A549 (cell line): ENCODE measurements at regions not wholly inside any gene's neighbourhood (a gene's known extent, or its start where the extent isn't known, plus 50 kb on each side); places are given as distances from the start of the nearest gene placed in this dataset.

Experiments
- ATAC-seq, 2 experiments: fragments of 200-7000 bp in 1 of 2; fragments of >200 bp in 1 of 2; cut with Nextera tagmentation in 1 of 2; cut with Tn5 transposase in 1 of 2; 3 replicates each; pipeline versions ENCODE4 v1.8.0 to v1.9.1; 2018 to 2020; ENCODE audit warnings: mild to moderate bottlenecking in 1 of 2, moderate library complexity in 1 of 2
- CTCF ChIA-PET: fragments of 300-600 bp; sonication (Branson Sonifier 250); formaldehyde crosslinking; extraction: SDS; loops from one replicate; lab custom pipeline; 2021; ENCODE audit warnings: antibody characterized with exemption, inconsistent platforms; lab: Yijun Ruan, JAX
- POLR2A ChIA-PET: fragments of 350-600 bp; formaldehyde crosslinking; extraction: SDS; loops from one replicate; lab custom pipeline; 2021; ENCODE audit warnings: antibody characterized with exemption, inconsistent platforms; lab: Yijun Ruan, JAX
- DNase-seq, 2 experiments: peaks; one replicate each; pipeline versions ENCODE4 v3.0.0 to v3.0.0-alpha.2; 2011 to 2016; ENCODE audit warnings: low read depth in 1 of 2, low spot score in 1 of 2
- FAIRE-seq: peaks from 2 replicates; lab custom pipeline; 2011; peaks lifted over from hg19 to GRCh38; lab: Jason Lieb, UNC
- H3K27ac ChIP-seq, 2 experiments: fragments of >200 bp; sonication (Bioruptor Twin); formaldehyde crosslinking; 3 replicates each; pipeline ENCODE4 v1.5.1; 2016 to 2017
- H3K4me1 ChIP-seq: fragments of >200 bp; sonication (Bioruptor Twin); formaldehyde crosslinking; 3 replicates; pipeline ENCODE4 v1.6.1; 2016
- H3K4me2 ChIP-seq: fragments of >200 bp; sonication (Bioruptor Twin); formaldehyde crosslinking; 3 replicates; pipeline ENCODE4 v1.6.1; 2016
- H3K4me3 ChIP-seq: fragments of >200 bp; sonication (Bioruptor Twin); formaldehyde crosslinking; 3 replicates; pipeline ENCODE4 v1.5.1; 2016
- H3K9me3 ChIP-seq: fragments of >200 bp; sonication (Bioruptor Twin); formaldehyde crosslinking; 3 replicates; pipeline ENCODE4 v1.6.1; 2016
- ATOH8 ChIP-seq: fragments of 250-450 bp; sonication (Bioruptor Pico); IDR thresholded peaks from 2 replicates; pipeline ENCODE4 v1.5.0; 2020; ENCODE audit warnings: low read depth, mild to moderate bottlenecking, moderate library complexity
- CBX8 ChIP-seq: fragments of 200-600 bp; sonication (generic); IDR thresholded peaks from 2 replicates; pipeline ENCODE4 v1.6.1; 2016
- EHF ChIP-seq: fragments of 250-450 bp; sonication (Bioruptor Pico); IDR thresholded peaks from 2 replicates; pipeline ENCODE4 v1.5.0; 2020; ENCODE audit warnings: mild to moderate bottlenecking
- EP300 ChIP-seq, 2 experiments: fragments of >200 bp; sonication (Bioruptor Twin); formaldehyde crosslinking; IDR thresholded peaks; 2 replicates in 1 of 2; 3 replicates in 1 of 2; pipeline ENCODE4 v1.6.1; 2016 to 2017
- ESRRA ChIP-seq: fragments of 150-350 bp; IDR thresholded peaks from 2 replicates; pipeline ENCODE4 v1.6.1; 2014; ENCODE audit warnings: mild to moderate bottlenecking, low read length, borderline replicate concordance
- HEYL ChIP-seq: fragments of 250-450 bp; sonication (Bioruptor Pico); IDR thresholded peaks from 2 replicates; pipeline ENCODE4 v1.8.0; 2021; ENCODE audit warnings: mild to moderate bottlenecking, moderate library complexity
- HOXB5 ChIP-seq: fragments of 250-450 bp; sonication (Bioruptor Pico); IDR thresholded peaks from 2 replicates; pipeline ENCODE4 v1.5.0; 2020; ENCODE audit warnings: mild to moderate bottlenecking, moderate library complexity
- KDM5A ChIP-seq: fragments of 200-600 bp; sonication (generic); IDR thresholded peaks from 2 replicates; pipeline ENCODE4 v1.6.1; 2016; ENCODE audit warnings: antibody characterized with exemption, mild to moderate bottlenecking
- RARB ChIP-seq: fragments of 250-450 bp; sonication (Bioruptor Pico); IDR thresholded peaks from 2 replicates; pipeline ENCODE4 v1.8.0; 2021; ENCODE audit warnings: mild to moderate bottlenecking, moderate library complexity
- RCOR1 ChIP-seq: fragments of 150-350 bp; IDR thresholded peaks from 2 replicates; pipeline ENCODE4 v1.6.1; 2014; ENCODE audit warnings: antibody characterized with exemption, low read length, low read depth
- RFX5 ChIP-seq: fragments of 450-650 bp; IDR thresholded peaks from 2 replicates; pipeline ENCODE4 v1.7.1; 2014; ENCODE audit warnings: antibody characterized with exemption, mild to moderate bottlenecking, moderate library complexity
- ZSCAN20 ChIP-seq: fragments of 250-450 bp; sonication (Bioruptor Pico); IDR thresholded peaks from 2 replicates; pipeline ENCODE4 v1.8.0; 2022; ENCODE audit warnings: mild to moderate bottlenecking, moderate library complexity
- WGBS: methylation state at CpG from one replicate; pipeline ENCODE4 v1.1.6; 2017; ENCODE audit errors: missing lambda C conversion rate; 5-methylcytosine and 5-hydroxymethylcytosine counted together
- TF ChIP-seq, protein P1 (sequence below): fragments of >200 bp; sonication (Bioruptor Twin); formaldehyde crosslinking; IDR thresholded peaks from 2 replicates; pipeline ENCODE4 v1.6.1; 2016

- Histone ChIP-seq H3K4me1 (peaks cover 7% of the 10 kb centered on the region; the same call in 1 of the 3 replicates), H3K4me2 (no peak overlapping the region), H3K4me3 (no peak overlapping the region), H3K27ac (no peak overlapping the region), H3K9me3 (peaks cover 18% of the 10 kb centered on the region)
- TF ChIP-seq EP300 (IDR thresholded peaks at IDR 0.05), result no peak
- TF ChIP-seq RARB (CRISPR knock-in tag), result no peak
- no peak for TF ChIP-seq ESRRA
- TF ChIP-seq HEYL, result no peak
- no peak for TF ChIP-seq ZSCAN20 (CRISPR knock-in tag)
- TF ChIP-seq, protein P1, sequence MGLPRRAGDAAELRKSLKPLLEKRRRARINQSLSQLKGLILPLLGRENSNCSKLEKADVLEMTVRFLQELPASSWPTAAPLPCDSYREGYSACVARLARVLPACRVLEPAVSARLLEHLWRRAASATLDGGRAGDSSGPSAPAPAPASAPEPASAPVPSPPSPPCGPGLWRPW, result no peak
- TF ChIP-seq EHF, result no peak
- no peak for TF ChIP-seq HOXB5 (CRISPR knock-in tag)
- TF ChIP-seq ATOH8 (CRISPR knock-in tag), result no peak
- TF ChIP-seq KDM5A, result no peak
- no peak for TF ChIP-seq CBX8
- no peak for TF ChIP-seq RCOR1
- TF ChIP-seq RFX5, result no peak
- WGBS, result 70% methylated on average over 4 of the region's 4 CpGs
- ATAC-seq, result no peak
- ChIA-PET POLR2A (no interaction called here), CTCF (interaction anchor here (0.6 to 1.2 kb wide), 4 partner anchors 14 to 218 kb away, joined by 3 read pairs; no protein-coding TSS in a partner anchor)
- no peak for DNase-seq
- FAIRE-seq, result no peak
Observed at GRCh38 chr17:17426184-17426583, 50.6 kb upstream of the MED9 start.
